ENCODE measurements at regions not wholly inside any gene's neighbourhood (a gene's known extent, or its start where the extent isn't known, plus 50 kb on each side); places are given as distances from the start of the nearest gene placed in this dataset.

- TF ChIP-seq CTCF (IDR thresholded peaks at IDR 0.05; ENCODE audit: low read depth, low read length, missing input control) = no peak
- no peak for TF ChIP-seq ZBTB33 (IDR thresholded peaks at IDR 0.05)
- TF ChIP-seq, protein P1, sequence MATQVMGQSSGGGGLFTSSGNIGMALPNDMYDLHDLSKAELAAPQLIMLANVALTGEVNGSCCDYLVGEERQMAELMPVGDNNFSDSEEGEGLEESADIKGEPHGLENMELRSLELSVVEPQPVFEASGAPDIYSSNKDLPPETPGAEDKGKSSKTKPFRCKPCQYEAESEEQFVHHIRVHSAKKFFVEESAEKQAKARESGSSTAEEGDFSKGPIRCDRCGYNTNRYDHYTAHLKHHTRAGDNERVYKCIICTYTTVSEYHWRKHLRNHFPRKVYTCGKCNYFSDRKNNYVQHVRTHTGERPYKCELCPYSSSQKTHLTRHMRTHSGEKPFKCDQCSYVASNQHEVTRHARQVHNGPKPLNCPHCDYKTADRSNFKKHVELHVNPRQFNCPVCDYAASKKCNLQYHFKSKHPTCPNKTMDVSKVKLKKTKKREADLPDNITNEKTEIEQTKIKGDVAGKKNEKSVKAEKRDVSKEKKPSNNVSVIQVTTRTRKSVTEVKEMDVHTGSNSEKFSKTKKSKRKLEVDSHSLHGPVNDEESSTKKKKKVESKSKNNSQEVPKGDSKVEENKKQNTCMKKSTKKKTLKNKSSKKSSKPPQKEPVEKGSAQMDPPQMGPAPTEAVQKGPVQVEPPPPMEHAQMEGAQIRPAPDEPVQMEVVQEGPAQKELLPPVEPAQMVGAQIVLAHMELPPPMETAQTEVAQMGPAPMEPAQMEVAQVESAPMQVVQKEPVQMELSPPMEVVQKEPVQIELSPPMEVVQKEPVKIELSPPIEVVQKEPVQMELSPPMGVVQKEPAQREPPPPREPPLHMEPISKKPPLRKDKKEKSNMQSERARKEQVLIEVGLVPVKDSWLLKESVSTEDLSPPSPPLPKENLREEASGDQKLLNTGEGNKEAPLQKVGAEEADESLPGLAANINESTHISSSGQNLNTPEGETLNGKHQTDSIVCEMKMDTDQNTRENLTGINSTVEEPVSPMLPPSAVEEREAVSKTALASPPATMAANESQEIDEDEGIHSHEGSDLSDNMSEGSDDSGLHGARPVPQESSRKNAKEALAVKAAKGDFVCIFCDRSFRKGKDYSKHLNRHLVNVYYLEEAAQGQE (IDR thresholded peaks at IDR 0.05) = no peak
- TF ChIP-seq RAD21 (IDR thresholded peaks at IDR 0.05) = no peak
- no peak for TF ChIP-seq YY1 (IDR thresholded peaks at IDR 0.05)
- no peak for TF ChIP-seq GABPA (IDR thresholded peaks at IDR 0.05 in 1 of 2, conservative IDR thresholded peaks at IDR 0.05 in 1 of 2)
- no peak for TF ChIP-seq JUND (IDR thresholded peaks at IDR 0.05)
- TF ChIP-seq SP1 (IDR thresholded peaks at IDR 0.05) = no peak
- TF ChIP-seq TAF1 (conservative IDR thresholded peaks at IDR 0.05) = no peak
- TF ChIP-seq, protein P2, sequence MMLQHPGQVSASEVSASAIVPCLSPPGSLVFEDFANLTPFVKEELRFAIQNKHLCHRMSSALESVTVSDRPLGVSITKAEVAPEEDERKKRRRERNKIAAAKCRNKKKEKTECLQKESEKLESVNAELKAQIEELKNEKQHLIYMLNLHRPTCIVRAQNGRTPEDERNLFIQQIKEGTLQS (IDR thresholded peaks at IDR 0.05) = no peak
- TF ChIP-seq, protein P3, sequence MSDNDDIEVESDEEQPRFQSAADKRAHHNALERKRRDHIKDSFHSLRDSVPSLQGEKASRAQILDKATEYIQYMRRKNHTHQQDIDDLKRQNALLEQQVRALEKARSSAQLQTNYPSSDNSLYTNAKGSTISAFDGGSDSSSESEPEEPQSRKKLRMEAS (IDR thresholded peaks at IDR 0.05) = no peak
- TF ChIP-seq EGR1 (IDR thresholded peaks at IDR 0.05; ENCODE audit: low read depth in 2 of 2) = no peak
- no peak for TF ChIP-seq RXRA (IDR thresholded peaks at IDR 0.05)
- TF ChIP-seq HNF4A (conservative IDR thresholded peaks at IDR 0.05) = no peak
Observed at GRCh38 chr2:226052772-226053416, 653.4 kb downstream of the NYAP2 start.

Measured in liver (tissue), 3 donors.